Umbilical cord (tissue), 1 donor: ENCODE measurements at regions not wholly inside any gene's neighbourhood (a gene's known extent, or its start where the extent isn't known, plus 50 kb on each side); places are given as distances from the start of the nearest gene placed in this dataset.
"Not testable (repeated sequence)": the region's sequence is repeated elsewhere in the genome, so short reads cannot be mapped to it uniquely, and the experiment has no call there.

Experiments
- DNase-seq: peaks from one replicate; pipeline ENCODE4 v3.0.0-alpha.2; 2015; ENCODE audit warnings: low spot score

GRCh38 chr6:781350-781961 lies 88.5 kb upstream of the EXOC2 start:
- DNase-seq = no peak

DNA sequence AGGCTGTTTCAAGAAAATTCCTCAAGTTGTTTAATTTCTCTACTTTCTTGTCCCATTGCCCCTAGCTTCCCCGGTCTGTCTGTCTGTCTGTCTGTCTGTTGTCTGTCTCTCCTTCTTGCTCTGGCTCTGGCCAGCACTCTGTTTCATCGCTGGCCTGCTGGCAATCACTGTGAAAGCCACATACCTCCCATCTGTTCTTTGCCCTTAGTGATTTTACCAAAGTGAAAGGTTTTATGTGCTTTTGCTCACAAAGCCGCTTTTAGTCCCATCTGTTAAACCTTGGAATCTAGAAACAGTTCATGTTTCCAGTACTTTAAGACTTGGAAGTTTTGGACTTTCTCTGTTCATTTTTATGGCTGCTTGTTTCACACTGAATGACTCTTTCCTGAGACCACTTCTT lies 87.8 kb upstream of the EXOC2 start:
- no peak for DNase-seq

DNA sequence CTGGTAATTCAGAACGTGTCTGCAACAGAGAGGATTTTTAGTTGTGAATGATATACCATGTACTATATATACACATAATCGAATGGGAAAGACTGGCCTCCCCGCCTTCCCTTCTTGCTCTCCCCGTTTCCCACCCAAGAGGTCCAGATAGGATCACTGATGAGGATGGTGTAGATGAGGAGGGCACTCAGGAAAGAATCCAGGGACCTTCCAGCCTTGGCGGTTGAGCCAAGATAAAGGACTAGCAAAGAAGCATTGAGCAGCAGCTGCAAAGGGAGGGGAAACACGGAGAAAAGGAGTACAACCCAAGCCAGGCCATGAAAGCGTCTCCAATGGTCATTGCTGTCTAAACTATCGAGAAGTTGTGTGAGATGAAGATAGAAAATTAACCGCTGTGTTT lies 84.0 kb upstream of the EXOC2 start:
- no peak for DNase-seq

- no peak for DNase-seq
These were observed 83.6 kb upstream of the EXOC2 start for GRCh38 chr6:776528-776931.

DNA sequence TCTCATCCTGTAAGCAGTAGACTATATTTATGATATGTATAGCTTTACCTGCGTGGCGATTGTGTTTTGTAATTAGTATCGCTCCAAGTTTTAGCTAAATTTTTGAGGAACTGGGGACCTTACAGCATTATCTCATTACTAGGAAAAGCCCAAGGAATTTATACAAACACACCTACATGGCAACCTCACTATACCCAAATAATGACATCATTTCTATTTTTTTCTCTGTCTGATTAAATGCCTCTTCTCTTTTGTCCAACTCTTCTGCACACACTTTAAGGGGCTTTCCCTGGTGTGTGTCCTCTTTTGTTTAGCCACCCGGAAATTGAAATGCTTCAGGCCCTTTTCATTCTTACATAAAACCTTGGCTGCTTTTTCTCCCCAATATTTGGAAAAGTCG lies 82.9 kb upstream of the EXOC2 start:
- DNase-seq = no peak

DNA sequence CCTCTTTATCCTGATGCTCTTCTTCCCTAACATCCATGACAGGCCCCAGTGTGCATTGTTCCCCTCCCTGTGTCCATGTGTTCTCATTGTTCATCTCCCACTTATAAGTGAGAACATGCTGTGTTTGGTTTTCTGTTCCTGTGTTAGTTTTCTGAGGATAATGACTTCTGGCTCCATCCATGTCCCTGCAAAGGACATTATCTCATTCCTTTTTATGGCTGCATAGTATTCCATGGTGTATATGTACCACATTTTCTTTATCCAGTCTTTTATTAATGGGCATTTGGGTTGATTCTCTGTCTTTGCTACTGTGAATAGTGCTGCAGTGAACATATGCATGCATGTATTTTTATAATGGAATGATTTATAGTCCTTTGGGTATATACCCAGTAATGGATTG lies 78.7 kb upstream of the EXOC2 start:
- DNase-seq = not testable (repeated sequence)

GRCh38 chr6:767755-768512 lies 75.0 kb upstream of the EXOC2 start:
- no peak for DNase-seq

DNA sequence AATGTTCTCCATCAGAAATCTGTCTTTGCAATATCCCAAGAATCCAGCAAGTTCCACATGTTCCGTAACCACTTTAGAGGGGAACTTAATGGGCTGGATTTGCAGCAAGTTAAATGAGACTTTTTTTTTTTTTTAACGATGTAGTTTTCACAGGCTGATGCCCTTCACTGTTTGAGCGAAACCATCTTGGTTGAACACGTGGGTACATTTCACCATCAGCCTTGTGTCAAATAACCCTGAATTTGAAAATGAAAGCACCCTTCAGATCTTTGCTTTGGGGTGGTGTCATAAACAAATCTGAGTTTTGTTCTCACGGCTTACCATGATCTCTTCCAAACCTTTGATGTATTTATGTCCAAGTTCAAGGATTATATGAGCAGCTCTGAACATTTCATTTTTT lies 73.7 kb upstream of the EXOC2 start:
- DNase-seq = no peak

DNA sequence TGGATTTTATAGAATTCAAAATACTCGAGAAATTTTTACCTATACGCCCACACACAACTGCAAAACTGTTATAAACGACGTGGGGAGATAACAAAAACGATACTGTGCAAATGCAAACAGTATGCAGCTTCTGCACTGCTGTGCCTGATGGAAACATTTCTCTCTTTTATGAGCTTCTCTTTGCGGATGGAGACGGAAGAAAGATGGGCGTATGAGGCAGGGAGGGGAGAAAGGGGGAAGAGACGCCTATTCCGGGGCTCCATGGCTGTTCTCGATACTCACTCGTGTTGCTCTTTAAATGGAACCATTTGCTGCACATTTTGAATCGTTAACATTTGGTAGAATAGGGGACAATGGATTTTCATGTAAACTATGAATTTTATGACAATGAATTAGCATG lies 69.1 kb upstream of the EXOC2 start:
- no peak for DNase-seq

GRCh38 chr6:760982-761955 lies 68.3 kb upstream of the EXOC2 start:
- no peak for DNase-seq

DNA sequence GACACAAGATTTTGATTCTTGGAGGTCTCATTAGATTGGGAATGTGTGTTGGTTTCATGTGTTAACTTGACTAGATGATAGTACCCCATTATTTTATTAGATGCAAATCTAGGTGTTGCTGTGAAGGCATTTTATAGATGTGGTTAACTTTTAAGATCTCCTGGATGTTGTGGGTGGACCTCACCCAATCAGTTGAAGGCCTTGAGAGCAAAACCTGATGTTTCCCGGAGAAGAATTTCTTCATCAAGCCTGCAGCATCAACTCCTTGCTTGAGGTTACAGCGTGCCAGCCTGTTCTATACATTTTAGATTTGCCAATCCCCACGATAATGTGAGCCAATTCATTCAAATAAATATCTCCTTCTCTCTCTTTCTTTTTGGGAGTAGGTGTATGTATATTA lies 66.8 kb upstream of the EXOC2 start:
- DNase-seq = no peak

- DNase-seq = no peak
These were observed 63.3 kb upstream of the EXOC2 start for GRCh38 chr6:756224-756623.

DNA sequence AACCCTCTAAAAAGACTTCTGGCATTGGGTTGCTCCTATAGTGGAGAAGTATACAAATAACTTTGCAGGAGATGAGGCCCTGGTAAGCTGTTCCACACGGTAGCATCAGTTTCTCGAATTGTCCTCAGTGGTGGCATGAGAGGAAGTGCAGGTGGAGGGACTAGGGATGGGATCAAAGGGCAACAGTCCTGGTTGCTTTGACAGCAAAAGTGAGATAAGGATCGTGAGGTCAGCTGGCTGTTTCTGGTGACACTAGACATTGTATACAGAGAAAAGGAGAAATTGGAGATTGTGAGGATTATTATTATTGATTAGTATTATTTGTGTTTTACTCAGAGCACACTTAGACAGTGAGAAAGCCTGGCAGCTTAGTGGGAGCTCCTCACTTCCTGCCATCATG lies 61.3 kb upstream of the EXOC2 start:
- DNase-seq = no peak

DNA sequence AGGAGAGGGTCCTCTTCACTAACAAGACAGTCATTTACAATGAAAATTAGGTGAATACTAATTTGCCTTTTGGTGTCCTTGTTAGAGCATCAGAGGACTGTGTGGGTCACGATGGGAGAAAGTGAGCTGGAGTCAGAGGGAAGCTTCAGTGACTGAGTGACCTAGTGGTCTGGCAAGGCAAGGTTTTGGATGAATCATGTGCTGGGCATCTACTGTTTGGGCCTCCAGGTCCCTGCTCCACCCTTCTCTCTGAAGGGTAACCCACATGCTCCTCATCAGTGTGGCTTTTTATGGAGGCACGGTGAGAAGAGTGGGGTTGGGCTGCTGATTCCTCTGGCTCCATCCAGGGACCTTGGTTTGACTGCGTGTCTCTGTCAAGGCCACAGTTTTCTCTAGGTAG lies 60.5 kb upstream of the EXOC2 start:
- DNase-seq = no peak

DNA sequence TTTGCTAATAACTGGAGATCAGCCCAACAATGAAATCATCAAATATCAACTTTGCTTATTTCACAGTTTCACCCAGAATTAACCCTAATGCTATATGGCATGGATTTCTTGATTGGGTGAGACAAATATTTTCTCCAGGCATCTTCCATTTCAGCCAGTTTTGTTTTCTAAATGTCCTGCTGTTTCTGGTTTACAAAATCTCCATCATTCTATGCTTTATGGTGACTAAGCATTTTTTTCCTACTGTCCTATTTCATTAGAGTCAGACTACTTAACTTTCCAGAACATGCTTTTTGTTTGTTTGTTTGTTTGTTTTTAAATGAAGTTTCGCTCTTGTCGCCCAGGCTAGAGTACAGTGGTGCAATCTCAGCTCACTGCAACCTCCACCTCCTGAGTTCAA lies 59.5 kb upstream of the EXOC2 start:
- DNase-seq = no peak

DNA sequence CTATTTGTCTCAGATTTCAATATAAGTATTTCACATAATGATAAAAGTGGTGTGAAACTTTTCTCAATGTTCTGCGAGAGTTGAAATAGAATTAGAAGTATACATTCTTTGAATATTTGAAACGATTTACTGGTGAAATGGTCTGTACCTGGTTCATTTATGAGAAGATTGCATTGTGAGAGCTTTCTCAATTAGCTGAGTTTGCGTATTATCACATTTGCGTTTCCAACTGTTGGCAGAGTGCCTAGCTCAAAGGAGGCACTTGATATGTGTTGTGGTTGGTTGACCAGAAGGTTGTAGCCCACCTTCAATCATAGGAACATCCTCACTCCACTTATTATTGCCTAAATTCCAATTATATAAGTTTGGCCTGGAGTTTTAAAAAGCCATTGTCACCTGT lies 58.8 kb upstream of the EXOC2 start:
- DNase-seq = no peak

- no peak for DNase-seq
These were observed 55.0 kb upstream of the EXOC2 start for GRCh38 chr6:747921-748320.

GRCh38 chr6:747028-747427 lies 54.1 kb upstream of the EXOC2 start:
- DNase-seq = no peak

DNA sequence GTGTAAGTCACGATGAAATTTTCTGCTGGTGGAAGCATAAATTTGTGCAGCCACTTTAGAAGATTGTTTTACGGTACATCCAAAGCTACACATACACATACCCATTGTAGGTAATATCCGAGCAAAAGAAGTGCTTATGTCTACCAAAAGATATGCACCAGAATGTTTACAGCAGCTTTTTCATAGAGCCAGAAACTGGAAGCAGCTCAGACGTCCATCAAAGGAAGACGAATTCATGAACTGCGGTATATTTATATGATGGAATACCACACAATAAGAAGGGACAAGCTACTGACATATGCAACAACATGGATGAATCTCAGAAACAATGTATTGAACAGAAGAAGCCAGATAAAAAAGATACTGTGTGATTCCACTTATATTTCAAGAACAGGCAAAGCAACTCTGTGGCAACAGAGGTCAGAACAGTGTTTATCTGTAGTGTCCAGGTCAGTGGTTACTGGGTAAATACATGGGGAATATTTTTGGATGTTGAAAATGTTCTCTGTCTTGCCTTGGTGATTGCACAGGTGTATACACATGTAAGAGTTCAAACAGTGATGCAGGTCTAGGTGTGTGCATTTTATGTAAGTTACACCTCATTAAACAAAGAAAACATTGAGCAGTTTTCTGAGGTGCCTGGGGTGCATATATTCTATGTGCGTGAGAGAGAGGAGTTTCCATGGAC lies 51.9 kb upstream of the EXOC2 start:
- no peak for DNase-seq

GRCh38 chr6:743320-744096 lies 50.6 kb upstream of the EXOC2 start:
- DNase-seq = no peak
